ENCODE measurements at regions not wholly inside any gene's neighbourhood (a gene's known extent, or its start where the extent isn't known, plus 50 kb on each side); places are given as distances from the start of the nearest gene placed in this dataset.

- no peaks in the 10 kb centered on the region for H3K9me3 ChIP-seq (replicated peaks; ENCODE audit: control insufficient read depth, insufficient read depth, low read depth, low read length)
- H3K4me2 ChIP-seq (ENCODE audit: insufficient read depth, low read length): no peak overlapping the region
- DNase-seq (ENCODE audit: extremely low read depth in 1 of 4, low spot score in 3 of 4) (no peak), ATAC-seq (no peak), FAIRE-seq (no peak)
- no TSS peak for BruUV-seq (replicated peaks)
- ChIA-PET CTCF (ENCODE audit: low intra/inter-chr PET ratio) (no interaction called here), POLR2A (no interaction called here)
- no peaks in the 10 kb centered on the region for H3K79me2 ChIP-seq (ENCODE audit: control insufficient read depth, insufficient read depth, low read length)
- no peak overlapping the region for H3K27ac ChIP-seq (ENCODE audit: extremely low read depth, low read depth, low read length)
- in situ Hi-C loops (cut with MboI) (no loop called here), intact Hi-C loops (cut with micrococcal nuclease) (no loop called here)
- H3K27me3 ChIP-seq (ENCODE audit: control insufficient read depth in 2 of 2, insufficient read depth in 2 of 2, low read length in 2 of 2): no peaks in the 10 kb centered on the region
- H3K4me3 ChIP-seq: no peak overlapping the region
- no peak overlapping the region for H2AFZ ChIP-seq (ENCODE audit: low read depth, low read length)
- no peak overlapping the region for H3K9ac ChIP-seq (ENCODE audit: insufficient read depth in 1 of 2, low read depth in 2 of 2, low read length in 2 of 2)
- H3K36me3 ChIP-seq (ENCODE audit: control insufficient read depth, insufficient read depth, low read length): no peaks in the 10 kb centered on the region
- no peaks in the 10 kb centered on the region for H3K9me1 ChIP-seq (ENCODE audit: control insufficient read depth, insufficient read depth, low read length)
- H4K20me1 ChIP-seq (replicated peaks; ENCODE audit: control insufficient read depth, insufficient read depth, low read length): no peaks in the 10 kb centered on the region
- H3K4me1 ChIP-seq (replicated peaks in 1 of 2; ENCODE audit: control insufficient read depth in 2 of 2, insufficient read depth in 2 of 2, low read length in 2 of 2): no peaks in the 10 kb centered on the region
- TF ChIP-seq PRPF4 (IDR thresholded peaks at IDR 0.05; ENCODE audit: insufficient read depth, low read depth, low read length, poor library complexity, severe bottlenecking) (no peak), CEBPZ (IDR thresholded peaks at IDR 0.05; ENCODE audit: borderline replicate concordance, low read depth, low read length) (no peak), SMAD1 (IDR thresholded peaks at IDR 0.05; ENCODE audit: low read depth, low read length, partially characterized antibody) (no peak), CLOCK (CRISPR knock-in tag; IDR thresholded peaks at IDR 0.05; ENCODE audit: borderline replicate concordance) (no peak), ZSCAN32 (CRISPR knock-in tag; IDR thresholded peaks at IDR 0.05) (no peak), NR3C1 (CRISPR knock-in tag; IDR thresholded peaks at IDR 0.05) (no peak), KHSRP (IDR thresholded peaks at IDR 0.05) (no peak), TFAP4 (CRISPR knock-in tag; IDR thresholded peaks at IDR 0.05; ENCODE audit: borderline replicate concordance) (no peak), ZNF23 (CRISPR knock-in tag; IDR thresholded peaks at IDR 0.05) (no peak), FOS (IDR thresholded peaks at IDR 0.05; ENCODE audit: extremely low read depth, insufficient read length) (no peak), ETS1 (conservative IDR thresholded peaks at IDR 0.05; ENCODE audit: control insufficient read depth, low read depth, low read length) (no peak), ZNF263 (CRISPR knock-in tag; IDR thresholded peaks at IDR 0.05; ENCODE audit: borderline replicate concordance) (no peak), HOMEZ (CRISPR knock-in tag; IDR thresholded peaks at IDR 0.05) (no peak), SP1 (CRISPR knock-in tag; IDR thresholded peaks at IDR 0.05) (no peak)
These were observed 103.9 kb upstream of the COL24A1 start for GRCh38 chr1:86260476-86260875.
